Stimulated activated naive CD4-positive, alpha-beta T cell (primary cell): ENCODE measurements at regions not wholly inside any gene's neighbourhood (a gene's known extent, or its start where the extent isn't known, plus 50 kb on each side); places are given as distances from the start of the nearest gene placed in this dataset.

Source experiments
- DNase-seq, 6 experiments: peaks; one replicate each; lab custom pipeline; 2025; lab: John Stamatoyannopoulos, UW

GRCh38 chr12:58981961-58982360, 61.7 kb upstream of the LRIG3 start:
- no peak for DNase-seq

GRCh38 chr12:58980768-58981167, 60.5 kb upstream of the LRIG3 start:
- no peak for DNase-seq

- DNase-seq = no peak
Measured at GRCh38 chr12:58978717-58979116, 58.4 kb upstream of the LRIG3 start.

- no peak for DNase-seq
Measured at GRCh38 chr12:58977476-58977875, 57.2 kb upstream of the LRIG3 start.

- no peak for DNase-seq
Measured at GRCh38 chr12:58976146-58976545, 55.8 kb upstream of the LRIG3 start.
